ENCODE measurements at regions not wholly inside any gene's neighbourhood (a gene's known extent, or its start where the extent isn't known, plus 50 kb on each side); places are given as distances from the start of the nearest gene placed in this dataset.
"Not testable (repeated sequence)": the region's sequence is repeated elsewhere in the genome, so short reads cannot be mapped to it uniquely, and the experiment has no call there.

- TF ChIP-seq POLR2AphosphoS5, POLR2A (IDR thresholded peaks at IDR 0.05; ENCODE audit: low read depth, low read length): not testable (repeated sequence)
Measured at GRCh38 chr20:47957989-47958801, 172.9 kb upstream of the SULF2 start.
